ENCODE measurements at regions not wholly inside any gene's neighbourhood (a gene's known extent, or its start where the extent isn't known, plus 50 kb on each side); places are given as distances from the start of the nearest gene placed in this dataset.

DNA sequence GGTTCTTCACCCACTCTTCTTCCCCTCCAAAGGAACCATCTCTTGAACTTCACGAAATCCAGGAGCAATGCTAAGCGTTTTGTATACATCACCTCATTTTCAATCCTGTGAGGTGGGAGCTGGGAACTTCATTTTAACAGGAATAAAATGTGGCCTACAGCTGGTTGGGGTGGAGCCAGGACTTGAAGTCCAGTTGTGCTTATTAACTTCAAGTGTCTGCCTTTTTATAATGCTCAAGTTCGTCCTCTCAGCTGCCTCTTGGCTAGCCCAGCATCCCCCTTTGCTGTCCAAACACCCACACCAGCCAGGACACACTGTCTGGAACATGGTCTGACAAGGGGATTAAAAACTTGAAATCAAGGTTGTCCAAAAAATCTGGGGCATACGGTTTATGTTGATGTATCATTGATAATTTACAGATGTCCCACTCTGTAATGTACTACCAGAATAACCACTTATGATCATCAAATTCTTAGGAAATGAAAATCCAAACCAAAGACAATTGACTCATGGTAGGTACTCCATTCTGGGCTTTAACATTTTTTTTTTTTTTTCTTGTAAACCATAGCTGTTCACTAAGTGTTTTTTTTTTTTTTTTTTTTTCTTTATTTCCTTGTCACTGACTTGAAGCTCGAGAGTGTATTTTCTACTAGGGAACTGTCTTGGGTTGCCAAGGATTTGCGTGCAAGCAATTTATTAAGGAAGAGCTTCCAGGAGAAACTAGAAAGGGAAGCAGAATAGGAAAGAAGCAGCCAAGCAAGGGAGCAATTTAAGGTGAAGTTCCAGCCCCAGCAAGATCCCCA, 252.3 kb downstream of the EFCAB11 start:
- intact Hi-C loops (cut with DNase I): no loop called here
- peak overlapping the region; percentile 63 for H3K27ac ChIP-seq
- no peaks in the 10 kb centered on the region for H3K36me3 ChIP-seq
- DNase-seq (no peak), ATAC-seq (no peak)
- H3K9me3 ChIP-seq: no peaks in the 10 kb centered on the region
- H3K4me3 ChIP-seq: peak overlapping the region; percentile 59
- no peaks in the 10 kb centered on the region for H3K27me3 ChIP-seq
- TF ChIP-seq, protein P1, sequence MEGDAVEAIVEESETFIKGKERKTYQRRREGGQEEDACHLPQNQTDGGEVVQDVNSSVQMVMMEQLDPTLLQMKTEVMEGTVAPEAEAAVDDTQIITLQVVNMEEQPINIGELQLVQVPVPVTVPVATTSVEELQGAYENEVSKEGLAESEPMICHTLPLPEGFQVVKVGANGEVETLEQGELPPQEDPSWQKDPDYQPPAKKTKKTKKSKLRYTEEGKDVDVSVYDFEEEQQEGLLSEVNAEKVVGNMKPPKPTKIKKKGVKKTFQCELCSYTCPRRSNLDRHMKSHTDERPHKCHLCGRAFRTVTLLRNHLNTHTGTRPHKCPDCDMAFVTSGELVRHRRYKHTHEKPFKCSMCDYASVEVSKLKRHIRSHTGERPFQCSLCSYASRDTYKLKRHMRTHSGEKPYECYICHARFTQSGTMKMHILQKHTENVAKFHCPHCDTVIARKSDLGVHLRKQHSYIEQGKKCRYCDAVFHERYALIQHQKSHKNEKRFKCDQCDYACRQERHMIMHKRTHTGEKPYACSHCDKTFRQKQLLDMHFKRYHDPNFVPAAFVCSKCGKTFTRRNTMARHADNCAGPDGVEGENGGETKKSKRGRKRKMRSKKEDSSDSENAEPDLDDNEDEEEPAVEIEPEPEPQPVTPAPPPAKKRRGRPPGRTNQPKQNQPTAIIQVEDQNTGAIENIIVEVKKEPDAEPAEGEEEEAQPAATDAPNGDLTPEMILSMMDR (IDR thresholded peaks at IDR 0.05): no peak
- H3K4me1 ChIP-seq: peaks cover 11% of the 10 kb centered on the region

DNA sequence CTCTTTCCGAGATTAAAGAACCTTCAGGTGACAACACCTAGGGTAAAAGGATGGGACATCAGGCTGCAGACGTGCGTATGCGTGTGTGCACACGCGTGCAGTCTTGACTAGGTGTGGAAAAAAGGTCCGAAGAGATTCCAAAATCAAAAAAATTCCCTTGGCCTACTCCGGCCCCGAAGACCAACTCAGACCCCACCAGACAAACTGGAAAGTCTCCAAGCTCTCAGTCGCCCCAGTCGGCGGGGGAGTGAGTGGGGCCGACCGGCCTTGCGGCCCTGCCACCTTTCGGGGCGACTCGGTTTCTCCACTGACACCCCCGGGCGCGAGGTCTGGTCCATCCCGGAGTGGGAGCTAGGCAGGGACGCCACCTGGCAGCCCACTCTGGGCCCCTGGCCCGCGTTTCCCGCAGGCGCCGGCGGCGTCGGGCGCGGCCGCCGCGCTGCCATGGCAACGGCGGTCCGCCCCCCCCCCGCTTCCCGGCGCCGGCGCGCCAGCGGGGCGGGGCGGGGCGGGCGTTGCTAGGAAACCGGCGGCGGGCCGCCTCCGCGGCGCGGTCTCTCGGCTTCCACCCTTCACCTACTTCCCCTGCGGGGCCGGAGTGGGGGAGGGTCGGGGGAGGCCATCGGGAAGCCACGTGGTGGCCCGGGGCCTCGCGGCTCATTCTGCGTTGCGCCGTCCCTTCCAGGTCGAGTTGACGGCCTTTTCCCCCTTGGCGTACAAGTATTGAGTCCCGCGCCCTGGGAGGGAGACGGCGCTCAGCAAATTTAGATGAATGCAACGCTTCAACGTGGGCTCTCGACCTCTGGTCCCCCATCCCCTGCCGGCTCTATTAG, 253.1 kb downstream of the EFCAB11 start:
- Histone ChIP-seq H3K36me3 (no peaks in the 10 kb centered on the region), H3K27ac (peak overlapping the region; percentile 63), H3K9me3 (no peaks in the 10 kb centered on the region), H3K27me3 (no peaks in the 10 kb centered on the region), H3K4me1 (peaks cover 11% of the 10 kb centered on the region), H3K4me3 (peak overlapping the region; percentile 59)
- ATAC-seq: peak; percentile 97
- TF ChIP-seq, protein P1 (IDR thresholded peaks at IDR 0.05): no peak
- intact Hi-C loops (cut with DNase I): no loop called here
- DNase-seq: peak; percentile 94

DNA sequence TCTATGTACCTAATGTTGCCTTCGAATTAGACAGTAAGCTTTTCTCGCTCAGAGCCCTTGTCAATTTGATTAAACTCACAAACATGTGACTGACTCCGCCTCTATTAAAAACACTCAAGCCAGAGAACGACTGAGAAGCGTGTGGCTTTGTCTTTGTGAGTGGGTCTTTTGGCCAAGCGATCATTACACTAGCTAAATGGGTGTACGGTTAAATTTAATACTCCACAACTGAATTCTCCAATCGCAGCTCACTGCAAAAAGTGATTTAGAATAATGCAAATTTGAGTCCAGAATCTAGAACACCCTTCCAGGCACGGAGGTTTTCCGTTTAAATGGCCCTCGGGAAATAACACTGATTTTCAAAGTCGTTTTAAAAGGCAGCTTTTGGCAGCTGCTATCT, 253.7 kb downstream of the EFCAB11 start:
- no peaks in the 10 kb centered on the region for H3K36me3 ChIP-seq
- no peaks in the 10 kb centered on the region for H3K9me3 ChIP-seq
- peaks cover 11% of the 10 kb centered on the region for H3K4me1 ChIP-seq
- DNase-seq (no peak), ATAC-seq (no peak)
- H3K4me3 ChIP-seq: peak overlapping the region; percentile 59
- H3K27me3 ChIP-seq: no peaks in the 10 kb centered on the region
- intact Hi-C loops (cut with DNase I): no loop called here
- H3K27ac ChIP-seq: peak overlapping the region; percentile 53
- TF ChIP-seq, protein P1 (IDR thresholded peaks at IDR 0.05): no peak

DNA sequence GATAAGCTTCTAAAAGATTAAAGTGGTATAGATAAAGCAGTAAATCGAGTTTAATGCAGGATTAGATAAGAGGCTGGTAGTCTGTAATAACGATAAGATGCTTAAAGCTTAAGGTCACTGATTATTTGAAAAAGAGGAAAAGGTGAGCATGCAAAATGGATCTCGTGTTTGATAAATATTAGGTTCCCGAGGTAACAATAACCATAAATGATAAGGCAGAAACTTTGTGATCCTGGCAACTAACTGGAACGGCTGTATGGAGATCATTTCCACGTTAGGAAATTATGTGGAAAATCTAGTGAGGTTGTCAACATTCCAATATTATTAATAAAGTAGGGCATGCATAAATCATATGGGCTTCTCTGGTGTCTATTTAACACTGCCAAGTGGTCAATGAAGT, 255.5 kb downstream of the EFCAB11 start:
- ATAC-seq: no peak
- H3K4me3 ChIP-seq: no peak overlapping the region
- TF ChIP-seq, protein P1 (IDR thresholded peaks at IDR 0.05): no peak
- no peaks in the 10 kb centered on the region for H3K27me3 ChIP-seq
- no peaks in the 10 kb centered on the region for H3K9me3 ChIP-seq
- intact Hi-C loops (cut with DNase I): no loop called here
- H3K27ac ChIP-seq: no peak overlapping the region
- DNase-seq: no peak
- peaks cover 11% of the 10 kb centered on the region for H3K4me1 ChIP-seq
- H3K36me3 ChIP-seq: no peaks in the 10 kb centered on the region

DNA sequence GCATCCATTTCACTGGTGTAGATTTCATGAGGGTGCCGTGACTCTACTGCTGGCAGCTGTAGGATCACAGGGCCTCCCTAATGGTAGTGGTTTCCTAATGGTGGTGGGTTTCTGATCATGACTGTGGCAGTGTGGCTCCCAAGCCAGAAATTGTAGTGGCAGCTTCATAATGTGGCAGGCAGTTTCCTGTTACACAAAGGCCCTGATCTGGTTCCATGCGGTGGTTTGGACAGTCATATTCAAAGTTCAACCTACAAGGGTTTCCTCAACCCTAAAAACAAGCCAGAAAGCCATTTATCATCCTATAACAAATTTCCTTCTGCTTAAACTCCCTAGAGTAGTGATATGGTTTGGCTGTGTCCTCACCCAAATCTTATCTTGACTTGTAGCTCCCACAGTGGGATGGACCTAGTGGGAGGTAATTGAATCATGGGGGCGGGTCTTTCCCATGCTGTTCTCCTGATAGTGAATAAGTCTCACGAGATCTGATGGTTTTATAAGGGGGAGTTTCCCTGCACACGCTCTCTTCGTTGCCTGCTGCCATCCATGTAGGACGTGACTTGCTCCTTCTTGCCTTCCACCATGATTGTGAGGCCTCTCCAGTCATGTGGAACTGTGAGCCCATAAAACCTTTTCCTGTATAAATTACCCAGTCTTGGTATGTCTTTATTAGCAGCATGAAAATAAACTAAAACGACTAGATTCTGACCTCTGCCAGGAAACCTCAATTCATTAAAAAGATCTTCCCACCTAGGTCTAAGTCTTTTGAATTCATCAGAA, 257.1 kb downstream of the EFCAB11 start:
- Histone ChIP-seq H3K36me3 (no peaks in the 10 kb centered on the region), H3K4me3 (no peak overlapping the region), H3K4me1 (peaks cover 11% of the 10 kb centered on the region), H3K27ac (no peak overlapping the region), H3K9me3 (no peaks in the 10 kb centered on the region), H3K27me3 (no peaks in the 10 kb centered on the region)
- DNase-seq (no peak), ATAC-seq (no peak)
- TF ChIP-seq, protein P1 (IDR thresholded peaks at IDR 0.05): no peak
- intact Hi-C loops (cut with DNase I): no loop called here

All from upper lobe of right lung (tissue), 1 donor.